ENCODE measurements at regions not wholly inside any gene's neighbourhood (a gene's known extent, or its start where the extent isn't known, plus 50 kb on each side); places are given as distances from the start of the nearest gene placed in this dataset.
"Not testable (repeated sequence)": the region's sequence is repeated elsewhere in the genome, so short reads cannot be mapped to it uniquely, and the experiment has no call there.

- not testable (repeated sequence) for TF ChIP-seq USF2 (IDR thresholded peaks at IDR 0.05; ENCODE audit: borderline replicate concordance, low read depth, low read length); RFX5 (IDR thresholded peaks at IDR 0.05; ENCODE audit: low read length); CTCF (IDR thresholded peaks at IDR 0.05); MAX (IDR thresholded peaks at IDR 0.05; ENCODE audit: low read depth); MXI1 (IDR thresholded peaks at IDR 0.05; ENCODE audit: low read depth, low read length); TEAD4 (IDR thresholded peaks at IDR 0.05; ENCODE audit: borderline replicate concordance, insufficient read depth); IRF3 (IDR thresholded peaks at IDR 0.05; ENCODE audit: low read depth, low read length); EP300 (IDR thresholded peaks at IDR 0.05; ENCODE audit: borderline replicate concordance in 1 of 2, low read depth in 1 of 2, low read length in 1 of 2); TCF12 (IDR thresholded peaks at IDR 0.05)
Observed at GRCh38 chr14:76706207-76706606, 55.1 kb upstream of the VASH1 start.
